ENCODE measurements at regions not wholly inside any gene's neighbourhood (a gene's known extent, or its start where the extent isn't known, plus 50 kb on each side); places are given as distances from the start of the nearest gene placed in this dataset.

DNA sequence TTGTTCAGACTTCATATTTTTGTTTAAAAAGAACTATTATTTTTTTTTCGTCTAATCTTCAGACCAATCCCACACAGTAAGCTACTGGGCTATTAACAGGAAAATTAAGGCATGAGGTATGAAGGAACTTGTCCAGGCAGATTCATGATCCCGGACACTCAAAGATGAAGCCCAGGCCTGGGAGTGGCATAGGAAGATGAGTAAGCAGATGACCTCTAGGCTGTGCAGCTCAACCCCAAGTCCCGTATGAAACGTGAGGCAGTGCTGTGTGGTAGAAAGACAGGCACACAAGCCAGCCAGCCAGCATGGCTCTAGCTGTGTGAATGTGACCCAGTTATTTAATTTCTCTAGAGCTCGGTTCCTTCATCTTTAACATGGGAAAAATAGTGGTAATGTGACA is 231.9 kb downstream of the CLIC5 start:
- Histone ChIP-seq H3K4me1 (ENCODE audit: insufficient read depth) (no peaks in the 10 kb centered on the region), H3K9me3 (no peaks in the 10 kb centered on the region), H3K36me3 (no peaks in the 10 kb centered on the region), H3K27me3 (no peaks in the 10 kb centered on the region), H3K27ac (no peak overlapping the region), H3K4me3 (no peak overlapping the region)
- TF ChIP-seq EP300 (IDR thresholded peaks at IDR 0.05) = no peak
- no peak for TF ChIP-seq POLR2A (IDR thresholded peaks at IDR 0.05)
- TF ChIP-seq, protein P1, sequence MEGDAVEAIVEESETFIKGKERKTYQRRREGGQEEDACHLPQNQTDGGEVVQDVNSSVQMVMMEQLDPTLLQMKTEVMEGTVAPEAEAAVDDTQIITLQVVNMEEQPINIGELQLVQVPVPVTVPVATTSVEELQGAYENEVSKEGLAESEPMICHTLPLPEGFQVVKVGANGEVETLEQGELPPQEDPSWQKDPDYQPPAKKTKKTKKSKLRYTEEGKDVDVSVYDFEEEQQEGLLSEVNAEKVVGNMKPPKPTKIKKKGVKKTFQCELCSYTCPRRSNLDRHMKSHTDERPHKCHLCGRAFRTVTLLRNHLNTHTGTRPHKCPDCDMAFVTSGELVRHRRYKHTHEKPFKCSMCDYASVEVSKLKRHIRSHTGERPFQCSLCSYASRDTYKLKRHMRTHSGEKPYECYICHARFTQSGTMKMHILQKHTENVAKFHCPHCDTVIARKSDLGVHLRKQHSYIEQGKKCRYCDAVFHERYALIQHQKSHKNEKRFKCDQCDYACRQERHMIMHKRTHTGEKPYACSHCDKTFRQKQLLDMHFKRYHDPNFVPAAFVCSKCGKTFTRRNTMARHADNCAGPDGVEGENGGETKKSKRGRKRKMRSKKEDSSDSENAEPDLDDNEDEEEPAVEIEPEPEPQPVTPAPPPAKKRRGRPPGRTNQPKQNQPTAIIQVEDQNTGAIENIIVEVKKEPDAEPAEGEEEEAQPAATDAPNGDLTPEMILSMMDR (IDR thresholded peaks at IDR 0.05) = no peak
- intact Hi-C loops (cut with DNase I) = no loop called here
- DNase-seq = no peak
- WGBS, 3 donors = 83 to 91% (median 83%) methylated on average over 5 of the region's 5 CpGs

DNA sequence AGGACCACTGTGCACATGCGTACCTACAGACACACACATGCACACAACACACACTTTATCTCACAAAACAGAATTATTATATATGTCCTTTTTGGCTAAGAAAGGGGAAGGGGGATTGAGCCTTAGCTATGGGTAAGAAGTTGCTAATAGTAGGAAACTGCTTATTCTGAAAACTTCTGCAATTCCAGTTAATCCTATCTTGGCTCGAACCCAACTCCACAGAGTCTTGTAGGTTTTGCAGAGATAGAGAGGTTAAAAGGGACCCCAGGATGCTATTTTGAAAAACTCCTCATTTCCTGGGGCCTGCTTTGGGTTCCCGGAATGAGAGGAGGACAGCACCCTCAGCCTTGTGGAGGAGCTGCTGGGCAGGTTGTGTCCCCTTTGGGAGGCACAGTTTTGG is 233.8 kb downstream of the CLIC5 start:
- H3K27ac ChIP-seq = no peak overlapping the region
- 76 to 90% (median 81%) methylated on average over 3 of the region's 3 CpGs for WGBS, 3 donors
- intact Hi-C loops (cut with DNase I) = no loop called here
- no peak for DNase-seq
- H3K36me3 ChIP-seq = no peaks in the 10 kb centered on the region
- no peaks in the 10 kb centered on the region for H3K4me1 ChIP-seq (ENCODE audit: insufficient read depth)
- TF ChIP-seq, protein P1 (IDR thresholded peaks at IDR 0.05) = no peak
- TF ChIP-seq POLR2A (IDR thresholded peaks at IDR 0.05) (no peak), EP300 (IDR thresholded peaks at IDR 0.05) (no peak)
- no peak overlapping the region for H3K4me3 ChIP-seq
- H3K27me3 ChIP-seq = no peaks in the 10 kb centered on the region
- H3K9me3 ChIP-seq = no peaks in the 10 kb centered on the region

DNA sequence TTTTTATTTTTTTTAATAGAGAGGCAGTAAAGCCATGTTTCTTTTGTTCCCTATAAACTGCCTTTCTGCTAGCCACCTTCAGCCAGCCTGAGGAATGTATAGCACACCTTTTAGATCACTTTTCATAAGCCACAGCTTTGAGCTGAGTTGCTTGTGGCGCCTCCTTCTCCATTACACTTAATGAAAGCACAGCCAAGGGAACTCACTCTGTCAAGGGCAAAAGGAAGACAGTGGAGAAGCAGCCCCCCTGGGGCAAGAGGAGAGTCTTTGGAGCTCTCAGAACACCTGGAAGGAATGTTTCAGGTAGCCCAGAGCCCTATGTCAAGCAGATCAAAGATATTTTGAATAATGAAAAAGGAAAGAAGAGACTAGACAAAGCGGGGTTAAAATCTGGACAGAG is 235.1 kb downstream of the CLIC5 start:
- 97% methylated on average over 2 of the region's 2 CpGs for WGBS, 3 donors
- intact Hi-C loops (cut with DNase I) = no loop called here
- Histone ChIP-seq H3K4me3 (no peak overlapping the region), H3K4me1 (ENCODE audit: insufficient read depth) (no peaks in the 10 kb centered on the region), H3K36me3 (no peaks in the 10 kb centered on the region), H3K9me3 (no peaks in the 10 kb centered on the region), H3K27ac (no peak overlapping the region), H3K27me3 (no peaks in the 10 kb centered on the region)
- TF ChIP-seq EP300 (IDR thresholded peaks at IDR 0.05) (no peak), POLR2A (IDR thresholded peaks at IDR 0.05) (no peak)
- TF ChIP-seq, protein P1 (IDR thresholded peaks at IDR 0.05) = no peak
- DNase-seq = no peak

- Histone ChIP-seq H3K27ac (no peak overlapping the region), H3K36me3 (no peaks in the 10 kb centered on the region), H3K4me1 (ENCODE audit: insufficient read depth) (no peaks in the 10 kb centered on the region), H3K27me3 (no peaks in the 10 kb centered on the region), H3K4me3 (no peak overlapping the region), H3K9me3 (no peaks in the 10 kb centered on the region)
- intact Hi-C loops (cut with DNase I) = no loop called here
- TF ChIP-seq EP300 (IDR thresholded peaks at IDR 0.05) (no peak), POLR2A (IDR thresholded peaks at IDR 0.05) (no peak)
- TF ChIP-seq, protein P1 (IDR thresholded peaks at IDR 0.05) = no peak
- DNase-seq = no peak
- 83 to 93% (median 83%) methylated on average over 5 of the region's 5 CpGs for WGBS, 3 donors
Measured at GRCh38 chr6:45775026-45775697, 240.5 kb downstream of the CLIC5 start.

Data from ovary (tissue), 7 donors.